IMR-90 (cell line): ENCODE measurements at regions not wholly inside any gene's neighbourhood (a gene's known extent, or its start where the extent isn't known, plus 50 kb on each side); places are given as distances from the start of the nearest gene placed in this dataset.

Source experiments
- BHLHE40 ChIP-seq: fragments of 150-350 bp; IDR thresholded peaks from 2 replicates; pipeline ENCODE4 v1.6.1; 2016; ENCODE audit warnings: mild to moderate bottlenecking, low read depth, low read length
- CEBPB ChIP-seq: IDR thresholded peaks from 2 replicates; pipeline ENCODE4 v1.6.1; 2012; ENCODE audit warnings: low read depth, low read length, improper control_type of control experiment
- CHD1 ChIP-seq: IDR thresholded peaks from 2 replicates; pipeline ENCODE4 v1.6.1; 2012; ENCODE audit warnings: low read depth, low read length, improper control_type of control experiment
- ELK1 ChIP-seq: fragments of 150-350 bp; IDR thresholded peaks from 2 replicates; pipeline ENCODE4 v1.6.1; 2016; ENCODE audit warnings: low read depth, mild to moderate bottlenecking, low read length, moderate library complexity, borderline replicate concordance
- MAFK ChIP-seq: IDR thresholded peaks from 2 replicates; pipeline ENCODE4 v1.6.1; 2012; ENCODE audit warnings: low read depth, low read length, improper control_type of control experiment
- MAZ ChIP-seq: IDR thresholded peaks from 2 replicates; pipeline ENCODE4 v1.6.1; 2012; ENCODE audit warnings: low read depth, mild to moderate bottlenecking, low read length, improper control_type of control experiment, moderate library complexity, borderline replicate concordance
- MXI1 ChIP-seq: IDR thresholded peaks from 2 replicates; pipeline ENCODE4 v1.6.1; 2012; ENCODE audit warnings: low read depth, mild to moderate bottlenecking, low read length, moderate library complexity, borderline replicate concordance
- POLR2A ChIP-seq: IDR thresholded peaks from 2 replicates; pipeline ENCODE4 v1.6.1; 2012; ENCODE audit warnings: mild to moderate bottlenecking, low read depth, low read length
- RAD21 ChIP-seq: IDR thresholded peaks from 2 replicates; pipeline ENCODE4 v1.6.1; 2012; ENCODE audit warnings: low read length, improper control_type of control experiment
- RCOR1 ChIP-seq: IDR thresholded peaks from 2 replicates; pipeline ENCODE4 v1.6.1; 2012; ENCODE audit warnings: mild to moderate bottlenecking, low read length, improper control_type of control experiment; ENCODE audit not compliant: insufficient replicate concordance
- RFX5 ChIP-seq: IDR thresholded peaks from 2 replicates; pipeline ENCODE4 v1.8.0; 2012; ENCODE audit warnings: low read depth, mild to moderate bottlenecking, low read length, moderate library complexity
- SMC3 ChIP-seq: fragments of 150-350 bp; IDR thresholded peaks from 2 replicates; pipeline ENCODE4 v1.6.1; 2016; ENCODE audit warnings: low read depth, mild to moderate bottlenecking, antibody characterized with exemption, low read length, moderate library complexity
- TF ChIP-seq, protein P1 (sequence below): conservative IDR thresholded peaks from 2 replicates; pipeline ENCODE4 v1.5.1; 2012; ENCODE audit warnings: mild to moderate bottlenecking, low read depth, low read length, improper control_type of control experiment
- TF ChIP-seq, protein P2 (sequence below): fragments of 150-350 bp; IDR thresholded peaks from 2 replicates; pipeline ENCODE4 v1.6.1; 2017; ENCODE audit warnings: mild to moderate bottlenecking, antibody characterized with exemption, low read length, low read depth

DNA sequence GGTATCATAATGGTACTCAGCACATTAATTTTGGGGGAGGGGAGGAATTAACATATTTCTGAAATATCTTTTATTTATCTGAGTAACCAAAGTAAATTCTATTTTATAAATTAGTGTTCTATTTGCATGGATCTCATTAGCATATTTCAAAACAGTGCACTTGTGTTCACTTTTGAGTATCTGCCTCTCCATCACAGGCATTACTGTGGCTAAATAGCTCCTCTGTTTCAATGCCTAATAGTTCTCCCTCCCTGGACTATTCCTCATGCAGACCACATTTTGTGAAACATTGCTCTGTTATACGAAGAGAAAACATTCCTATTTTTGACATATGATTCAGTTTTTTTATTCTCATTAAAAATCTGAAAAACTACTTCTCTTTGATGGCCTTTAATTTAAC, 1127.8 kb downstream of the TUSC7 start:
- TF ChIP-seq POLR2A (no peak), CHD1 (no peak), SMC3 (no peak), CEBPB (no peak), MXI1 (no peak), ELK1 (no peak), BHLHE40 (no peak), MAZ (no peak), RCOR1 (no peak), RFX5 (no peak), RAD21 (no peak), MAFK (no peak)
- TF ChIP-seq, protein P1, sequence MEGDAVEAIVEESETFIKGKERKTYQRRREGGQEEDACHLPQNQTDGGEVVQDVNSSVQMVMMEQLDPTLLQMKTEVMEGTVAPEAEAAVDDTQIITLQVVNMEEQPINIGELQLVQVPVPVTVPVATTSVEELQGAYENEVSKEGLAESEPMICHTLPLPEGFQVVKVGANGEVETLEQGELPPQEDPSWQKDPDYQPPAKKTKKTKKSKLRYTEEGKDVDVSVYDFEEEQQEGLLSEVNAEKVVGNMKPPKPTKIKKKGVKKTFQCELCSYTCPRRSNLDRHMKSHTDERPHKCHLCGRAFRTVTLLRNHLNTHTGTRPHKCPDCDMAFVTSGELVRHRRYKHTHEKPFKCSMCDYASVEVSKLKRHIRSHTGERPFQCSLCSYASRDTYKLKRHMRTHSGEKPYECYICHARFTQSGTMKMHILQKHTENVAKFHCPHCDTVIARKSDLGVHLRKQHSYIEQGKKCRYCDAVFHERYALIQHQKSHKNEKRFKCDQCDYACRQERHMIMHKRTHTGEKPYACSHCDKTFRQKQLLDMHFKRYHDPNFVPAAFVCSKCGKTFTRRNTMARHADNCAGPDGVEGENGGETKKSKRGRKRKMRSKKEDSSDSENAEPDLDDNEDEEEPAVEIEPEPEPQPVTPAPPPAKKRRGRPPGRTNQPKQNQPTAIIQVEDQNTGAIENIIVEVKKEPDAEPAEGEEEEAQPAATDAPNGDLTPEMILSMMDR: no peak
- TF ChIP-seq, protein P2, sequence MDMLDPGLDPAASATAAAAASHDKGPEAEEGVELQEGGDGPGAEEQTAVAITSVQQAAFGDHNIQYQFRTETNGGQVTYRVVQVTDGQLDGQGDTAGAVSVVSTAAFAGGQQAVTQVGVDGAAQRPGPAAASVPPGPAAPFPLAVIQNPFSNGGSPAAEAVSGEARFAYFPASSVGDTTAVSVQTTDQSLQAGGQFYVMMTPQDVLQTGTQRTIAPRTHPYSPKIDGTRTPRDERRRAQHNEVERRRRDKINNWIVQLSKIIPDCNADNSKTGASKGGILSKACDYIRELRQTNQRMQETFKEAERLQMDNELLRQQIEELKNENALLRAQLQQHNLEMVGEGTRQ: no peak
